GM18511 (cell line): ENCODE measurements at regions not wholly inside any gene's neighbourhood (a gene's known extent, or its start where the extent isn't known, plus 50 kb on each side); places are given as distances from the start of the nearest gene placed in this dataset.
"Not testable (repeated sequence)": the region's sequence is repeated elsewhere in the genome, so short reads cannot be mapped to it uniquely, and the experiment has no call there.

Source experiments
- ATAC-seq: cut with Tn5 transposase; IDR thresholded peaks from one replicate; pipeline ENCODE4 v1.9.1; 2021; ENCODE audit warnings: mild to moderate bottlenecking, moderate library complexity; ENCODE audit not compliant: unreplicated experiment

DNA sequence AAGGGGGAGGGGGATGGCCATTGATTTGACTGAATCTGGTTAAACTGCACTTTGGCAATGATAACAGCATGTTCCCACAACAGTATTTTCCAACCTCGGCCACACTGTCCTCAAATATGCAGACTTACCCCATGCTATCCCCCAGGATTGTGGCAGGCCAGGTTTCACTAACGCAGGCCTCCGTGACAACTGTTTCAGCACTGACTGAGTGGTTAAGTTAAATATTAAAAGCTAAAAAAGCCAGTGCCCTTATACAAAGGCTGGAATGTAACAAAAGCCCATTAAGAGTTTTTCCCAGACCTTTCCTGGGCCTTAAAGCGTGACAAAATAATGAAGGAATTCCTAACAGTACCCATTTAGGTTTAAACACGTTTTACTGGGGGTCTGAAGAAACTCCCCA, 202.9 kb downstream of the USP25 start:
- ATAC-seq, result no peak

DNA sequence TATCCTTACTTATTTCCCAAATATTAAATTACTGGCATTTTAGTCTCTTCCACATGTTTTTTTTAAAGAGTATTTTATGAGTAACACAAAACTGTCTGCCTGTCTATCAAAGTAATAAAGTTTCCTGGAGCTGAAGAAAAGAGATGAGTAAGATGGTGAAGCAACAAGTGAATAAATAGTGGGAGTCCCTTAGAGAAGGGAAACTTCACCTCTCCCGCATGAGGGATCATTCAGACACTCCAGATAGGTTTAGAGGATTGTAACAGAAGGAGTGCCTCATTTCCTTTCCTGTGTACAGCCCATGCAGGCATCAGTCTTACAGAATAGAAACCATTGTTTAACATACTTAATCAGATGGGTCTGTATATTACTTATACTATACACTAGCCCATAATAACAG, 205.7 kb downstream of the USP25 start:
- no peak for ATAC-seq

DNA sequence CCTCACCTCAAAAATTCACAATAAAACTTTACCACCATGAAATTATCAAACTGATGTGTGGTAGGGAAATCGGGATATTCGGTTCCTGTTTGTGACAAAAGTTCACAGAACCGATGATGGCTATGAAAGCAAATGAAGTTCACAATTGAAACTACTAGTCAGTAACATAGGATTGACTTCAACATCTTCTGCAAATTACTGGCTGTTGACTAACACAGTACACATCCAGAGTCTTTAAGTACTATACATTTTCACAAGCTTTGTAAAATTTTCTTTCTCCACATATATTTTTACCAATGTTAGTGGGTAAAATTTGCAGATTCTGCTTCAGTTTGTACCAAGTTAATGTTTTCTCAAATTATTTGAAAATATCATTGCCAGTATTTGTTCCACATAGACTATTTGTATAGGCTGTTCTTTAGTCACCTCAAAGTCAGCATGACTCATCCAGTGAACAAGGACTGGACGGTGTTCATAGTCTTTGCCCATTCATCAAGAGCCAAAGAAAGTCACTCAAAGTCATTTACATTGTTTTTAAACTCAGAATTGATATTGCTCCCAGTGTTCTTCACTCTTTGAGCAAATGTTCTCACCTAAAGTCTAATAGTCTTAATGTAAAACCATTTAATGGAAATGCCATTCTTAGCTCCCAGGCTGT, 213.4 kb downstream of the USP25 start:
- ATAC-seq, result no peak

- no peak for ATAC-seq
Measured at GRCh38 chr21:15947677-15948076, 217.9 kb downstream of the USP25 start.

GRCh38 chr21:15953551-15954116, 223.9 kb downstream of the USP25 start:
- no peak for ATAC-seq

- ATAC-seq, result no peak
Measured at GRCh38 chr21:15964236-15964855, 234.6 kb downstream of the USP25 start.

- ATAC-seq, result no peak
Measured at GRCh38 chr21:15966231-15966630, 236.4 kb downstream of the USP25 start.

GRCh38 chr21:15966651-15967050, 236.9 kb downstream of the USP25 start:
- no peak for ATAC-seq

DNA sequence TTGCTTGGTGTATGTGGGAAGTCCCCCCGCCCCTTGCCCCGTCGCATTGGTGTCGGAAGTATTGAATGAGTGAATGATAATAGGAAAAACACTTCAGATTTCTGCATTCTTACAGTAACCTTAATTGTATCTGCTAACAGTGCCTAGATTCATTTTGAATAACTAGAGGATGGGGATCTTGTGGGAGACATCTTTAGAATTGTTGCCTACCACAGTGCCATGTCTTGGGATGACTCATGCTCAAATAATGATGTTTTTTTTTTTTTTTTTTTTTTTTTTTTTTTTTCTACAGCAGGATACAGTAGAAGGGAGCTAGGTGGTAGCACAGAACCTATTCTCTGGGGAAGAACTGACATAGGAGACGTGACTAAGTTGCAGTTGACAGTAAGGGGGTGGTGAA, 237.9 kb downstream of the USP25 start:
- no peak for ATAC-seq

GRCh38 chr21:15968776-15969310, 239.1 kb downstream of the USP25 start:
- no peak for ATAC-seq

GRCh38 chr21:15976807-15977206, 247.0 kb downstream of the USP25 start:
- no peak for ATAC-seq

DNA sequence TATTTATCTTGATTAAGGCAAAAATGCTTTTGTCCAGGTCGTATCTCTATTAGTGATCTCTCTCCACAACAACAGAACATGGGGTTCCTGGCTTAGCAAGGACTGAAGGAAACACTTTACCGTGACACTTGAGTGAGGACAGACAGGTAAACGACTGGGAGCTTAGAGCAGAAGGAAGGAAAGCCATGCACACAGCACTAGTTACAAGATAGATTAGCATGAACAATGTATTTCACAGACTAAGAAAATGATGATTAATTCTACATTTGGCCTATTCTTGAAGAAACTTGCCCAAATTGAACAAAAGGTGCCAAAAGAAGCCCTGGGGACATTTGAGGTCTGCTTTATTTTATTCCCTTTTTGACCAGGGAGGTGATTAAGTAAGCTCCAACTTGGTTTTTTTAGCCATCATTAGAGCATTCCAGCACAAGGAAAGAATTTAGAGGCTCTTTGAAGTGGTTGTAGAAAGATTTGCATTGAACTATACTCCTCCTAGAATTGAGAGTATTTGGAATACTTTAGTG, 248.5 kb downstream of the USP25 start:
- no peak for ATAC-seq

- not testable (repeated sequence) for ATAC-seq
Measured at GRCh38 chr21:15979493-15979892, 249.7 kb downstream of the USP25 start.

- no peak for ATAC-seq
Measured at GRCh38 chr21:15986277-15986676, 256.5 kb downstream of the USP25 start.

- ATAC-seq, result no peak
Measured at GRCh38 chr21:15992171-15992570, 262.4 kb downstream of the USP25 start.

- no peak for ATAC-seq
Measured at GRCh38 chr21:15993951-15994350, 264.2 kb downstream of the USP25 start.

DNA sequence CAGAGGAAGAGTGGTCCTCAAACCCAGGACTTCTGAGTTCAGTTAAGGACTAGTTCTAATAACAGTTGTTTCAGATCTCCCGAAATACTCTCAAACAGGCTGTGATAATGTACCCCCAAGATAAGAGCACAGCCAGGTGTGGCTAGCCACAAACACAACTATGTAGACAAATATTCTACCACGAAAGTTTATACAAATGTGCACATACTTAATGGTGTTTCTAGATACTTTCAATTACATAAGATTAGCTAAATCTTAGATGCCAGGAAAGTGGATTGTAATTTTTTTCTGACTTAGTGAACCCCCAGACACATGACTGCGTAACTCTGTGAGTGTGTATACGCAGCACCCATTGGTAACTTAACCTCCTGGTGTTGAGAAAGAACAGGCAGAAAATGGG, 270.0 kb downstream of the USP25 start:
- no peak for ATAC-seq

- no peak for ATAC-seq
Measured at GRCh38 chr21:16002874-16003466, 273.2 kb downstream of the USP25 start.

DNA sequence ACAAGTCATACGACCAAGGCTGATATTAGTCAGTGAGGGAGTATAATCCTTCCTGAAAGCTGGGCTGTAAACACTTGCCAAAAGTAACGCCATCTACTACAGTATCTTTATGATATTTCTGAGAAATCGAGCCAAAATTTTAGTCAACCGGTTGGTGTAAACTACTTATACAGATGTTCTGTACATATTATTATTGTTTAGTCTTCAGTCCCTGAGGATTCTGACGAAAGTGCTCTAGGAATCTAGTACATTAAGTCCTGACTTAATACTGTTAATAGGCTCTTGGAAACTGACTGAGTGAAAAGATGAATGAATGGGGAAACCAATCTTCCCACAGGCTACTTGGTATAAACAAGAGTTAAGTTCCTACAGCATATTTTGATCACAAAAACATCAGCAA, 274.3 kb downstream of the USP25 start:
- no peak for ATAC-seq

DNA sequence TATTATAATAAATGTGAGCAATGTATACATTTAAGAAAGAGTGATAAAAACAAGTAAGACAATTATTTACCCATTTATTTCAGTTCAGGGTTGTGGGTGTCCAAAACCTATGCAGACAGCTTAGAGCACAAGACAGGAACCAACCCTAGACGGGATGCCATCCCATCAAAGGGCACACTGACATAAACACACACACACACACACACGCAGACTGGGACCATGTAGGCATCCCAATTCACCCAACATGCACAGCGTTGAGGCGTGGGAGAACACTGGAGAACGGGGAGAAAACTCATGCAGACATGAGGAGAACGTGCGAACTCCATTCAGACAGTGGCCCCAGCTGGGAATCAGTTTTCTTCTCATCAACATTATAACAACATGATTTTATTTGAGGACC, 274.7 kb downstream of the USP25 start:
- no peak for ATAC-seq

DNA sequence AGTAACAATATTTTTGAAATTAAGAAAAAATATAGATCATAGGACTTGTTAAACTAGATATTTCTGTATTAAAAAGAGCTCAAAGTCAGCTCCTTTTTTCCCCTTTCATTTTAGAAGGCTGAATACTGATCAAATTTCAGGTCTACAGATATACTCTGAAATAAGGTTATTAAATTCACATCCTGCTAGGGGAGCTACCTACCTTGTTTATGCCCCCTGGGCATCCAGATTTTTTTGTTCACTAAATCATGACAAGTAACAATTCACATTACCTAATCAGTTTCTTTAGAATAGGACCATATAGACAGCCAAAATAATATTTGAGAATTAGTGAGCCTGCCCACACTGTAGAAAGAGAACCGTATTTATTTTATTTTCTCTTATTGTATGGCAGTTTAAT, 276.2 kb downstream of the USP25 start:
- ATAC-seq, result no peak

- ATAC-seq, result no peak
Measured at GRCh38 chr21:16007943-16008342, 278.2 kb downstream of the USP25 start.
